ENCODE measurements at regions not wholly inside any gene's neighbourhood (a gene's known extent, or its start where the extent isn't known, plus 50 kb on each side); places are given as distances from the start of the nearest gene placed in this dataset.

- TF ChIP-seq CTCF (IDR thresholded peaks at IDR 0.05) (no peak), POLR2A (IDR thresholded peaks at IDR 0.05) (no peak)
Observed at GRCh38 chr16:73215678-73216377, 167.9 kb upstream of the ZFHX3 start.

Measured in upper lobe of left lung (tissue), 4 donors.